ENCODE measurements at regions not wholly inside any gene's neighbourhood (a gene's known extent, or its start where the extent isn't known, plus 50 kb on each side); places are given as distances from the start of the nearest gene placed in this dataset.
A peak's percentile ranks its signal among the peaks of the same experiment; 100 is the strongest.

GRCh38 chr7:68107968-68108367 lies 1111.3 kb downstream of the TYW1 start:
- DNase-seq: no peak

- DNase-seq: no peak
Observed at GRCh38 chr7:68109299-68109698, 1112.7 kb downstream of the TYW1 start.

- no peak for DNase-seq
Observed at GRCh38 chr7:68119411-68119810, 1122.8 kb downstream of the TYW1 start.

DNA sequence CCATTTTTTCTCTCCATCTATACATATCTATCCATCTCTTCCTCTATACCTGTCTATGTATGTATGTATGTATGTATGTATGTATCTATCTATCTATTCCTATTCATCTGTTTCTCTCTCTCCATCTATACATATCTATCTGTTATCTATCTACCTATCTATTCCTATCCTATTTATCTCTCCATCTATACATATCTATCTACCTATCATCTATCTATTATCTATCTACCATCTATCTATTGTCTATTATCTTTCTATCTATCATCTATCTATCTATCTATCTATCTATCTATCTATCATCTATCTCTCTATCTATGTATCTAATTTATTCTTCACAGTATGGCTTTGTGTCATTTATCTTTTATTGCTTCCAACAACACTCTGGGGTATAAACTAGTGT lies 1124.4 kb downstream of the TYW1 start:
- no peak for DNase-seq

GRCh38 chr7:68121655-68122054 lies 1125.0 kb downstream of the TYW1 start:
- DNase-seq: no peak

DNA sequence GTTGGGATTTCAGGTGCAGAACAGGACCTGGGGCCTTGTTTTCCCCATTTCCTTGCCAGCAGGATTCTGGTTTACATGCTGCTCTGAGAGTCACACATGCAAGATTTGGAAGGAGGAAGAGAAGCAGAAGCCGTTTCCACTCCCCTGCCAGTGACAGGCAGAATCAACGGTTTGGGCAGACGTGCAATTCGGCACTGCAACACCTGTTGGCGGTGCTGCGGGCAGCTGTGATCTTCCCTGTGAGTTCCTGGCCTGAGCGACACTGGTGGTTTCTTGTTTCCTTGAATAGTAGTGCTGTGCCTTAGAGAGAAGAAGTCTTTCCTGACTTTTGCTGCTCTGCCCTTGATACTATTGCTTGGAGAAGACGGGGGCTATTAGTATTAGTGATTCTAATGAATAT lies 1126.2 kb downstream of the TYW1 start:
- DNase-seq: no peak

DNA sequence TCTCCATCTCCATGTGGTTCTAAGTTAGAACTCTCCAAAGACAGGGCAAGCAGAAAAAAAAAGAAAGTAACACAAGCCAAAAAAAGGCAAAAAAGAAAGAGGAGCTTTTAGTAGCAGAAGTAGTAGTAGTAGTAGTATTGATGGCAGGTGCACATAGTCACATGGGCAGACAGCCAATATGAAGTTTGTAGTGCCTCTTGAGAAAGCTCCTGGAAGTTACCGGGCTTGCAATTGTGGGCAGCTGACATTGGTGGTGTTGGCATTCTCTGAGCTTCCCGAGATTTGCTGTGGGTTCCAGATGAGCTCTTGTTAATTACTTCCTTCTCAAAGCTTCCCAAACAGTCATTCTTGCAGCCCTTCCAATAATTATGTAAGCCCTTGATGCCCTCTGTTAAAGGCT lies 1128.5 kb downstream of the TYW1 start:
- no peak for DNase-seq

DNA sequence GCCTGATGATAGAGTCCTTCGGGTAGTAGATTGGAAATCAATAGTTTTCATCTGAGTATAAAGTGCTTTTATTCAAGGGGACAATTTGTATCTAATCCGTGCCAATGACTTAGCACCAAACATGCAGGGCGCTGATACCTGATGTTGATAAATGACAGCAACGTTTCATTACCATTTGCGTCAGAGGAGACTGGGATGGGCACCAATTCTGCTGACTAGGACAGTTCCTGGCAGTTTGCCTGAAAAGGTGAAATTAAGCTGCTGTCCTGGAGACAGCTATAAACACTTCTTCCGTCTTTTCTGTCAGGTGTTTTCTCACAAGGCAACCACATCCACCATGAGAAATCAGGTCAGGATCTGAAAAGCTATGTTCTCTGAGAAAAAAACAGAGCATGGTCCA lies 1136.4 kb downstream of the TYW1 start:
- DNase-seq: no peak

DNA sequence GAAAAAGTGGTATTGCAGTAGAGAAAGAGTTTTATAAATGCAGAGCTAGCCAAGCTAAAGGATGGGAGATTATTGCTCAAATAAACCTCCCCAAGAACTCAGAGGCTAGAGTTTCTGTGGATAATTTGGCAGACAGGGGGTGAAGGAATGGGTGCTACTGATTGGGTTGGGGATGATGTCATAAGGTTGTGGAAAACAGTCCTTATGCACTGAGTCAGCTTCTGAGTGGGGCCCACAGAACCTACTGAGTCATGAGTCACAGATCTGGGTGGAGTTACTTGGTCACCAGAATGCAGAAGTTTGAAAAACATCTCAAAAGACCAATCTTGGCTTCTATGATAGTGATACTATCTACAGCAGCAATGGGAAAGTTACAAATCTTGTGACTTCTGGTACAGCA lies 1146.7 kb downstream of the TYW1 start:
- no peak for DNase-seq

DNA sequence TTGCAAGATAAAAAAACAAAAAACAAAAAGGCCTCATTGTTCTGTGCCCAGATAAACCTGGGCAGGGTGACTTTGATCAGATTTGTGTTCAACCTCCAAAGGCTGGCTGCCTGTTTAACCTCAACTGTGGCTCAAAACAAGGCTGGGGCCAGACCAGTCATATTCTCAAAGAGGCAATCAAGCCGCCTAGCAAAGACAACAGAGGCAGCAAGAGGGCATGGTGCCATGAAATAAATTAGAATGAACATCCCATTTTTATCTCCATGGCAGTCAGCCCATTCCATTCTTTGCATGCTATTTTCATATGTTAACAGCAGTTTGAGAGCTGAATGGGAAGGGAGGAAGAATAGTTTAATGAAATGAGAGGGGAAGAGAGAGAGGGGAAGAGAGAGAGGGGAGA lies 1150.3 kb downstream of the TYW1 start:
- DNase-seq: no peak

GRCh38 chr7:68147614-68148238 lies 1151.1 kb downstream of the TYW1 start:
- no peak for DNase-seq

- no peak for DNase-seq
Observed at GRCh38 chr7:68148440-68148839, 1151.8 kb downstream of the TYW1 start.

DNA sequence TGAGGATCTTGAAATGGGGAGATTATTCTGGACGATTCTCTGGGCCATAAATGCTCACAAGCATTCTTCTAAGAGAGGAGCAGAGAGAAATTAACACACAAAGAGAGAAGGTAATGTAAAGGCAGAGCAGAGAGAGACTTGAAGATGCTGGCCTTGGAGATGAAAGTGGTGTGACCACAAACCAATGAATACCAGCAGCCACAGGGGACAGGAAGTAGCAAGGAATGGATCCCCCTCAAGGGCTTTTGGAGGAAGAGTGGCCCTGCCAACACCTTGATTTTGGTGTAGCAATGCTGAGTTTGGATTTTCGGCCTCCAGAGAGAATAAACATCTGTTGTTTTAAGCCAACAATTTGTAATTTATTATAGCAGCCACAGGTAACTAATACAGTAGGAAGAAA lies 1155.6 kb downstream of the TYW1 start:
- no peak for DNase-seq

GRCh38 chr7:68155676-68156075 lies 1159.0 kb downstream of the TYW1 start:
- no peak for DNase-seq

DNA sequence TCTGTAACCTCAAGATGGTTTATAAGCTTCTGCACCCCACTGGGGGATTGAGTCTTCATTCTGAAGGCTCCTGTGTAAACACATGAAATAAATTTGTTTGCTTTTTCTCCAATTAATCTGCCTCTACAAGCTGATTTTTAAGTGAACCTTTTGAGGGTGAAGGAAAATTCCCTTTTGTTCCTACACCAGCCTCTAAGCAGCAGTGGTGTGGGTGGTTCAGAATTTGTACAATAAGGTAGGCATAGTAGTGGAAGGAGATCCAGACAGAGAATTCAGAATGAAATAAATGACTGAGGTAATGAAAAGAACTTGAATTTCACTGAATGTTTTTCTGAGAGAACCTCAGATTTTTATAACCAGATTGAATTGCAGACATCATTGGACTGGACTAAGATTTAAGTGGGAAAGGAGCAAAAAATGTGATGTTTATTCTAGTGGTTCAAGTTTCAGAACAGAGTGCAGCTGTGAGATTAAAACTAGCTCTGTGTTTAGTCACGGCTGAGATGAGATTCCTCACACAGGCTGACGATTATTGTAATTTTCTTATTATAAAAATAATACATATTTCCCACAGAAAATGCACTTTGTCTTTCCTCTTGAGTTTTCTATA lies 1162.2 kb downstream of the TYW1 start:
- no peak for DNase-seq

DNA sequence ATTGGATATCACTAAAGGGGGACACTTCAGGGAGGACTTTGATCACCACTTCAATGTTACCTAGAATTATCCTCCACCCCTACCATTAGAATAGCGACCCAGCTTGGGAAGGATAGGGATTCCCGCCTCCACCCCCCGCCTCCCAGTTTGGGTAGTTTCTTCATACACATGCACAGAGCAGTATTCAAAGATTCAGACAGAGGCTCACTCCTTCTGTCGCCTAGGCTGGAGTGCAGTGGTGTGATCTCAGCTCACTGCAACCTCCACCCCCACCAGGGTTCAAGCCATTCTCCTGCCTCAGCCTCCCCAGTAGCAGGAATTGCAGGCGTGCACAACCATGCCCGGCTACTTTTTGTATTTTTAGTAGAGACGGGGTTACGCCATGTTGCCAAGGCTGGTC lies 1166.1 kb downstream of the TYW1 start:
- no peak for DNase-seq

DNA sequence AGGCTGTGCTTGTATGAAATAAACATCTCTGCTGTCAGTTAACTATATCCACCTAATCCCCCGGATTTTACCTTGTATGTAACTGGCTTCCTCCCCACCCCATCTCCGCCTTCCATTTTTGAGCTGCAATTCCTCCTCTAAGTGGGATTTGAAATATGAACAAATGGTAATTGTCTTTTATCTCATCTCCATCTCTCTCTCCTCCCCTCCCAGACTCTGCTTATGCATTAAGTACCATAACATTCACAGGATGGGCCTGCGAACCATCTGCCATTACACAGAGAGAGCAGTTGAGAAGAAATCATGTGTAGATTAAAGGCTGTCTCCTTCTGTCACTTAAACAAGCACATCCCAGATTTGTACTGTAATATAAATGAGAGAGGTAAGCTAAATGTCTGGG lies 1169.9 kb downstream of the TYW1 start:
- DNase-seq: no peak

DNA sequence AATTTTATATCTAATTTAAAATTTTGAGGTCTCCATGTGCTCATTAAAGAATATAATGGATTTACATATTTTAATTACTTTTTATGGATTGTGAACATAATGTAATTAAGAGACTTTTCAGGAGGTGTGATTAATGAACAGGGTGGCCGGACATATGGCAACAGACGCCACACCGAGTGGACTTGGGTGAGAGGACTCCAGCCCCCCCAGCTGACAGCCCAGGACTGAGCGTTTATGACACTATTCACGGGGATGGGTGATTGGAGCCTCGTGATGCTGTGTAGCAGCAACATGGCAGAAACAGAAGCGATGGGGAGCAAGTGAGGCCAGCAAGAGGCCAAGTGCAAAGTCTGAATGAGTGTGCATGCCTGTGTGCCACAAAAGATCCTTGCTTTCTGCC lies 1176.9 kb downstream of the TYW1 start:
- DNase-seq: no peak

DNA sequence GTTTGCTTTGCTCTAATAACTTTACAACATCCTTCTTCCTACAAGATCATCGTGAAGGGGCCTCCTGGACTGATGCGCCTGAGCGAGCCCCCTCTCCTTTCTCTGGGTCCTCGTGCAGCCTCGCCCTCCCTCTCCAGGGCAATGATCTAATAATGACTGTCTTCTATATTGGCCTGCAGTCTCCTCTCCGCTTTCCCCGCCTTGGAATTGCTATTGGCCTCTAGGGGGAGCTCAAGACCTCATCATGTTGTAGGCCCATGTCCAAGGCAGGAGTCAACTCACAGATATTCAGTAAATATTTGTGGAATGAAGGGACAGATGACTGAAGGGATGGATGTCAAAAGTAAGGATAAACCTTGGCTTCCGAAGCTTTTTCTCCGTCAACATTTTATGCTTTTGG lies 1180.3 kb downstream of the TYW1 start:
- DNase-seq: peak; percentile 4

GRCh38 chr7:68180761-68181160 lies 1184.1 kb downstream of the TYW1 start:
- no peak for DNase-seq

DNA sequence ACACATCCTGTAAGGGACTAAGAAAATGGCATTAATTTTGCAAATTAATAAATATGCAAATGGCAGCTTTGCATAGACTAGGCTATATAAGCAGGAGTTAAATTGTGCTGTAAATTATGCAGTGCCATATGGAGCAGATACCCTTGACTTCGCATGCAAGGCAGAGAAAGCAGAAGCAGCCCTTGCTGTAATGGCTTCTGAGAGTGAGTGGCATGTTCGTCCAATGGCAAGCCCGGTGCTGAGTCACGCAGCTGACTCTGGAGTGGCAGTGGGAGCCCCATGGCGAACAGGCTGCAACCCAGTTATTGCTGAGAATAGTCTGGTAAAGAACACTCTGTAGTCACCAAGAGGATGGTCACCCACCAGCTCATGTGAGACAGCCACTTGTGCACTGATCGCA lies 1186.5 kb downstream of the TYW1 start:
- no peak for DNase-seq

DNA sequence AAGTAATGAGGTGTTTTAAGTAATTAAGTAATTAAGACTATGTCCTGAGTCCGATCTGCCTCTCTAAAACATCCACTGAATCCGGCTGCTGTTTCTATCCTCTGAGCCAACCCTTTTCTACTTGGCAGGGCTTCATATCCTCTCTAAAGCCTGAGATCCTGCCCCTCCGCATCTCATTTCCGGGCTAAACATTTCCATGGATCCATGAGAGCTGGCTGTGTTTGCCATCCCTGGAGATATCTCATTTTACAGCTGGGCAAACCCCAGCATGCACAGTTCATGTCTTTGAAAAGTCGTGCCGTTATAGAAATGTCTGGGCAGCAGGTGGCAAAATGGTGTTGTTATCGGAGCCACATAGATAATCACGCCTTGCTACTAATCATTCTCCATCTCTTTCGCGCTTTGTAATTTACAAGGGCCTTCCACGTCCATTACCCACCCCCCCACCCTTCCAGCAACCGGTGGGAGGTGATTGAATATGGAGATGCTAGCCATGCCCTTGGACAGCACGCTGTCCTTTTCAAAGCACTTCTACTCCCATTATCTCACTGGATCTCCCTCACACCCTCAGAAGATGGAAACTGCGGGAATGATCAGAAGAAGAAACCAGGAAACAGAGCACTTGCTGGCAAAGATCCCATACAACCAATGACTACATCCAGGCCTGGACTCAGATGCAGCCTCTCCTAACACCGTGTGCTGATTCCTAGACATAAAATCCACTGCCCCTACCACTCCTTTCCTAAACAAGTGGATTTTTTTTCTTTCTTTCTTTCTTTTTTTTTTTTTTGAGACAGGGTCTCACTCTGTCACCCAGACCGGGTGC lies 1189.2 kb downstream of the TYW1 start:
- no peak for DNase-seq

DNA sequence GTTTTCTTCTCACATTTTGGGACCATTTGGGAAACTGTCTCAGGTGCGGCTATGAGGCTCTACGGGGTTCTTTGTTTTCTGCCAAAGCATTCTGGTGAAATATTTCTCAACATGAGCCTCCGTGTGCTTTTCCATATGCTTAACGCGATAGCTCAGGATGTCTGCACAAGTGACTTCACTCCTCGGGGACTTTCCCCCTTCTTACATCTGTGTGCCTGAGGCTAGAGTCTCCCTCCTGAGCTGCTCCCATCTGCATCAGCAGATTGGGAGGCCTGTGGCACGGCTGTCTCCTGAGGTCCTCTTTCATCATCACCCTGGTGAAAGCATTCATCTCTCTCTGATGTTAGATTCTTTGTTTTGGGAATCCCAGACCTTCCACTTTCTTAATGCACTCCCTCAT lies 1190.9 kb downstream of the TYW1 start:
- DNase-seq: no peak

GRCh38 chr7:68192941-68193340 lies 1196.3 kb downstream of the TYW1 start:
- no peak for DNase-seq

Data from stimulated activated CD4-positive, alpha-beta T cell treated with anti-CD3 and anti-CD28 coated beads, Interleukin-1b, Interleukin-23, amount 100 ng/mL, for 48 hours (primary cell).